OCI-LY3 (cell line): ENCODE measurements at regions not wholly inside any gene's neighbourhood (a gene's known extent, or its start where the extent isn't known, plus 50 kb on each side); places are given as distances from the start of the nearest gene placed in this dataset.

ENCODE experiments used
- H2AFZ ChIP-seq: fragments of 200-600, 300-600 bp; shearing (Covaris generic); 2 replicates; pipeline ENCODE4 v1.6.0; 2014; ENCODE audit warnings: antibody characterized with exemption, low read depth, low read length
- H3K27ac ChIP-seq: fragments of 200-600, 300-600 bp; sonication (generic); 2 replicates; pipeline ENCODE4 v1.5.1; 2014; ENCODE audit warnings: mild to moderate bottlenecking, low read length, moderate library complexity, mixed read lengths
- H3K27me3 ChIP-seq: fragments of 200-600, 300-600 bp; sonication (generic); 2 replicates; pipeline ENCODE4 v1.6.1; 2014; ENCODE audit warnings: low read depth, low read length, mixed read lengths
- H3K36me3 ChIP-seq: fragments of 200-600, 300-600 bp; sonication (generic); replicated peaks from 2 replicates; pipeline ENCODE3; 2014; ENCODE audit warnings: low read depth, low read length, mixed read lengths
- H3K4me1 ChIP-seq: fragments of 300-600, 200-600 bp; sonication (generic); 2 replicates; pipeline ENCODE4 v1.6.1; 2014; ENCODE audit warnings: low read length, mixed read lengths
- H3K4me2 ChIP-seq: fragments of 200-600, 300-600 bp; sonication (generic); 2 replicates; pipeline ENCODE4 v1.6.1; 2014; ENCODE audit warnings: low read length, mixed read lengths
- H3K4me3 ChIP-seq: fragments of 300-600, 200-600 bp; sonication (generic); 2 replicates; pipeline ENCODE4 v1.5.1; 2014; ENCODE audit warnings: antibody characterized with exemption, mild to moderate bottlenecking, low read length, moderate library complexity
- H3K79me2 ChIP-seq: fragments of 300-600, 200-600 bp; shearing (Covaris generic); 2 replicates; pipeline ENCODE4 v1.6.1; 2014; ENCODE audit warnings: mild to moderate bottlenecking, low read length, mixed read lengths
- H3K9ac ChIP-seq: fragments of 300-600, 200-600 bp; shearing (Covaris generic); 2 replicates; pipeline ENCODE4 v1.6.0; 2014; ENCODE audit warnings: mild to moderate bottlenecking, low read length, moderate library complexity
- H3K9me3 ChIP-seq: fragments of 200-600, 300-600 bp; shearing (Covaris generic); 2 replicates; pipeline ENCODE4 v1.6.1; 2014; ENCODE audit warnings: low read length, mixed read lengths; ENCODE audit not compliant: insufficient read depth
- H4K20me1 ChIP-seq: fragments of 200-600, 300-600 bp; sonication (generic); 2 replicates; pipeline ENCODE4 v1.6.1; 2016; ENCODE audit warnings: low read length, mixed read lengths; ENCODE audit not compliant: insufficient read depth
- EZH2phosphoT487 ChIP-seq: fragments of 200-600 bp; shearing (Covaris generic); IDR thresholded peaks from 2 replicates; pipeline ENCODE4 v1.6.1; 2018; ENCODE audit warnings: antibody characterized with exemption, mixed run types, low read depth
- TF ChIP-seq, protein P1 (sequence below): fragments of 200-600, 300-600 bp; sonication (generic); IDR thresholded peaks from 2 replicates; pipeline ENCODE4 v1.5.1; 2014; ENCODE audit warnings: antibody characterized with exemption, low read length, low read depth

DNA sequence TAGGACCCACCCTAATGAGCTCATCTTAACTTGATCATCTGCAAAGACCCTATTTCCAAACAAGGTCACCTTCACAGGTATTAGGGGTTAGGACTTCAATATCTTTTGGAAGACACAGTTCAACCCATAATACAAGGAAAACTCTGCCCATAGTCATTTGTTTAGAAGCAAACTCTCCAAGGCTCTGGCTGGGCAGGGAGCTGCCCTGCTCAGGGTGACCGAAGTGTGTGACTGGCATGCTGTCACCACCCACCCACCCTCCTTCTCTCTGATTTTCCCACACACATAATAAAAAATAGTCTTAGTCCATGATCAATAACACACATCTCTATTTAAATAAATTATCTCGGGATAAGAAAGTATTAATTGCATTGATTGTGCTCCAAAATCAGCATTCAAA, 161.1 kb downstream of the KCTD15 start:
- H3K9ac ChIP-seq = no peak overlapping the region
- no peaks in the 10 kb centered on the region for H3K36me3 ChIP-seq
- H3K79me2 ChIP-seq = no peaks in the 10 kb centered on the region
- TF ChIP-seq EZH2phosphoT487 = no peak
- H3K9me3 ChIP-seq = no peaks in the 10 kb centered on the region
- no peak overlapping the region for H3K4me3 ChIP-seq
- H3K27ac ChIP-seq = no peak overlapping the region
- H3K4me1 ChIP-seq = no peaks in the 10 kb centered on the region
- peaks cover 4% of the 10 kb centered on the region for H3K27me3 ChIP-seq
- no peak overlapping the region for H2AFZ ChIP-seq
- H3K4me2 ChIP-seq = no peak overlapping the region
- no peaks in the 10 kb centered on the region for H4K20me1 ChIP-seq

DNA sequence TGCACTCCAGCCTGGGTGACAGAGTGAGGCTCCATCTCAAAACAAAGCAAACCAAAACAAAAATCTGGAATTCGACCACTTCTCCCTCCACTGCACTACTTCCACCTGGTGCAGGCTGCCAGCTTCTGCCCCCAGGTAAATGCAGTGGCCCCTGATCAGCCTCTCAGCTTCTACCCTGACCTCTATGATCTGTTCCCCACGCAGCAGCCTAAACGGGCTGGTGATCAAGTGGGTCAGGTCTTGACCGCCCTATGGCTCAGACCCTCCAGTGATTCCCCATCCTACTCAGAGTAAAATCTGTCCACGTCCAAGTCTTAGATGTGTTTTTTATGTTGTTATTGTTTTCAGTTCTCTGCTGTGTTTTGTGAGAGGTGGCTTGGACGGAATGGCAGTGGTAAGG, 163.9 kb downstream of the KCTD15 start:
- Histone ChIP-seq H3K36me3 (no peaks in the 10 kb centered on the region), H4K20me1 (no peaks in the 10 kb centered on the region), H3K27me3 (peaks cover 9% of the 10 kb centered on the region; the same call in 1 of the 2 replicates), H3K9ac (no peak overlapping the region), H3K79me2 (no peaks in the 10 kb centered on the region), H3K27ac (no peak overlapping the region), H3K9me3 (no peaks in the 10 kb centered on the region), H3K4me1 (no peaks in the 10 kb centered on the region), H2AFZ (no peak overlapping the region), H3K4me2 (no peak overlapping the region), H3K4me3 (no peak overlapping the region)
- no peak for TF ChIP-seq EZH2phosphoT487
- TF ChIP-seq, protein P1, sequence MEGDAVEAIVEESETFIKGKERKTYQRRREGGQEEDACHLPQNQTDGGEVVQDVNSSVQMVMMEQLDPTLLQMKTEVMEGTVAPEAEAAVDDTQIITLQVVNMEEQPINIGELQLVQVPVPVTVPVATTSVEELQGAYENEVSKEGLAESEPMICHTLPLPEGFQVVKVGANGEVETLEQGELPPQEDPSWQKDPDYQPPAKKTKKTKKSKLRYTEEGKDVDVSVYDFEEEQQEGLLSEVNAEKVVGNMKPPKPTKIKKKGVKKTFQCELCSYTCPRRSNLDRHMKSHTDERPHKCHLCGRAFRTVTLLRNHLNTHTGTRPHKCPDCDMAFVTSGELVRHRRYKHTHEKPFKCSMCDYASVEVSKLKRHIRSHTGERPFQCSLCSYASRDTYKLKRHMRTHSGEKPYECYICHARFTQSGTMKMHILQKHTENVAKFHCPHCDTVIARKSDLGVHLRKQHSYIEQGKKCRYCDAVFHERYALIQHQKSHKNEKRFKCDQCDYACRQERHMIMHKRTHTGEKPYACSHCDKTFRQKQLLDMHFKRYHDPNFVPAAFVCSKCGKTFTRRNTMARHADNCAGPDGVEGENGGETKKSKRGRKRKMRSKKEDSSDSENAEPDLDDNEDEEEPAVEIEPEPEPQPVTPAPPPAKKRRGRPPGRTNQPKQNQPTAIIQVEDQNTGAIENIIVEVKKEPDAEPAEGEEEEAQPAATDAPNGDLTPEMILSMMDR = no peak

DNA sequence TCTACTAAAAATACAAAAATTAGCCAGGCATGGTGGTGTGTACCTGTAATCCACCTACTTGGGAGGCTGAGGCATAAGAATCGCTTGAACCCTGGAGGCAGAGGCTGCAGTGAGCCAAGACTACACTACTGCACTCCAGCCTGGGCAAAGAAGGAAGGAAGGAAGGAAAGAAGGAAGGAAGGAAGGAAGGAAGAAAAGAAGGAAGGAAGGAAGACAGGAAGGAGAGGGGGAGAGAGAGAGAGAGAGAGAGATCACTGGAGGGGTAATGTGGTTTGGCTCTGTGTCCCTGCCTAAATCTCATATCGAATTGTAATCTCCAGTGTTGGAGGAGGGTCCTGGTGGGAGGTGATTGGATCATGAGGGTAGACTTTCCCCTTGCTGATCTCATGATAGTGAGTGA, 165.5 kb downstream of the KCTD15 start:
- Histone ChIP-seq H3K79me2 (no peaks in the 10 kb centered on the region), H3K4me3 (no peak overlapping the region), H3K9ac (no peak overlapping the region), H3K4me1 (no peaks in the 10 kb centered on the region), H3K36me3 (no peaks in the 10 kb centered on the region), H3K4me2 (no peak overlapping the region), H3K9me3 (no peaks in the 10 kb centered on the region), H3K27ac (no peak overlapping the region), H3K27me3 (peaks cover 9% of the 10 kb centered on the region; the same call in 1 of the 2 replicates), H4K20me1 (no peaks in the 10 kb centered on the region), H2AFZ (no peak overlapping the region)
- TF ChIP-seq, protein P1 = no peak
- no peak for TF ChIP-seq EZH2phosphoT487

DNA sequence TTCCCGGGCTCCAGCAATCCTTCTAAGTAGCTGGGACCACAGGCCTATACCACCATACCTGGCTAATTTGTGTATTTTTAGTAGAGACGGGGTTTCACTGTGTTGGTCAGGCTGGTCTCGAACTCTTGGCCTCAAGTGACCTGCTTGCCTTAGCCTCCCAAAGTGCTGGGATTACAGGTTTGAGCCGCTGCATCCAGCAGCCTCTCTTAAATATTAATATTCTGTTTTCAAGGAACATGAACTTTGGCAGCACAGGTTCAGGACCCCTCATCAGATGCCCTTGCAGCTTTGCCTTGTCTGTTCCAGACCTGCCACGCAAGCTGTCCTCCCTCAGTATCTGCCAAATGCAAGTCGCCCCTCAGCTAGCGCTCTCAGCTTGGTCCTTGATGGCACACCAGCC, 166.8 kb downstream of the KCTD15 start:
- Histone ChIP-seq H3K4me3 (no peak overlapping the region), H3K27ac (no peak overlapping the region), H3K79me2 (no peaks in the 10 kb centered on the region), H3K4me1 (no peaks in the 10 kb centered on the region), H4K20me1 (no peaks in the 10 kb centered on the region), H3K36me3 (no peaks in the 10 kb centered on the region), H3K9me3 (no peaks in the 10 kb centered on the region), H3K4me2 (no peak overlapping the region), H3K27me3 (peaks cover 9% of the 10 kb centered on the region; the same call in 1 of the 2 replicates), H2AFZ (no peak overlapping the region), H3K9ac (no peak overlapping the region)
- TF ChIP-seq, protein P1 = no peak
- TF ChIP-seq EZH2phosphoT487 = no peak

DNA sequence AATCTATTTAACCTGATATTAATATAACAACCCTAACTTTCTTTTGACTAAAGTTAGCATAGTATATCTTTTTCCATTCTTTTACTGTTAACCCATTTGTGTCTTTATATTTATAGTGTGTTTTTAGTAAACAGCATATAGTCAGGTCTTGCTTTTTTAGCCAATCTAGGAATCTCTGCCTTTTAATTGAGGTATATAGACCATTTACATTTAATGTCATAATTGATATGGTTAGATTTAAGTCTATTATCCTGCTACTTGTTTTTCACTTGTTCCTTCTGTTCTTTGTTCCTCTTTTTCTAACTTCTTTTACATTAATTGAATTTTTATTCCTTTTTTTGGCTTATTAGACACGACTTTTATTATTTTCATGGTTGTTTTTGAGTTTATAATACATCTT, 174.4 kb downstream of the KCTD15 start:
- Histone ChIP-seq H3K9ac (no peak overlapping the region), H3K27me3 (peaks cover 11% of the 10 kb centered on the region), H4K20me1 (no peaks in the 10 kb centered on the region), H3K27ac (no peak overlapping the region), H3K4me3 (no peak overlapping the region), H3K4me2 (no peak overlapping the region), H3K4me1 (no peaks in the 10 kb centered on the region), H3K9me3 (peaks cover 7% of the 10 kb centered on the region; the same call in 1 of the 2 replicates), H3K79me2 (no peaks in the 10 kb centered on the region), H2AFZ (no peak overlapping the region), H3K36me3 (no peaks in the 10 kb centered on the region)
- TF ChIP-seq EZH2phosphoT487 = no peak
- TF ChIP-seq, protein P1 = no peak
